SK-N-SH (cell line): ENCODE measurements at regions not wholly inside any gene's neighbourhood (a gene's known extent, or its start where the extent isn't known, plus 50 kb on each side); places are given as distances from the start of the nearest gene placed in this dataset.
"Not testable (repeated sequence)": the region's sequence is repeated elsewhere in the genome, so short reads cannot be mapped to it uniquely, and the experiment has no call there.

Source experiments
- EZH2phosphoT487 ChIP-seq: fragments of 200-600 bp; sonication (generic); IDR thresholded peaks from 2 replicates; pipeline ENCODE4 v1.6.1; 2017; ENCODE audit warnings: low read depth, mixed run types, mild to moderate bottlenecking, antibody characterized with exemption, moderate library complexity, borderline replicate concordance
- TF ChIP-seq, protein P1 (sequence below): fragments of 200-600 bp; sonication (generic); IDR thresholded peaks from 2 replicates; pipeline ENCODE4 v1.6.1; 2017; ENCODE audit warnings: antibody characterized with exemption, mild to moderate bottlenecking, moderate library complexity

DNA sequence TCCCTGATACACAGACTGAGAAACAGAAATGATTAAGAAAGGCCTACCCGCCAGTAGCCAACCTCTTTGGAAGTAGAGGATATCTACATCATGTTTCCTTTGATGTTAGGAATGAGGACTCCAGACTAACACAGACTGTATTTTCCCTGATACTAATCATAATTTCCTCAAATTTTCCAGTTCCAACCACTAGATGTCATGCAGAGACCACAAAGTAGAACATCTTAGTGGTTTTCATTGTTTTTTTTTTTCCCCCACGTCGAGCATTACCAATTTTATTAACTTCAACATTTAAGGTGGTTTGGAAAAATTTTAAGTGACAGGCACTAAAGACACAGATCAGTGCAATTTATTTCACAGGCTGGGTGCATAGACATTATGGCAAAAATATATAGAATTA, 303.6 kb downstream of the ANKRD30BL start:
- TF ChIP-seq, protein P1, sequence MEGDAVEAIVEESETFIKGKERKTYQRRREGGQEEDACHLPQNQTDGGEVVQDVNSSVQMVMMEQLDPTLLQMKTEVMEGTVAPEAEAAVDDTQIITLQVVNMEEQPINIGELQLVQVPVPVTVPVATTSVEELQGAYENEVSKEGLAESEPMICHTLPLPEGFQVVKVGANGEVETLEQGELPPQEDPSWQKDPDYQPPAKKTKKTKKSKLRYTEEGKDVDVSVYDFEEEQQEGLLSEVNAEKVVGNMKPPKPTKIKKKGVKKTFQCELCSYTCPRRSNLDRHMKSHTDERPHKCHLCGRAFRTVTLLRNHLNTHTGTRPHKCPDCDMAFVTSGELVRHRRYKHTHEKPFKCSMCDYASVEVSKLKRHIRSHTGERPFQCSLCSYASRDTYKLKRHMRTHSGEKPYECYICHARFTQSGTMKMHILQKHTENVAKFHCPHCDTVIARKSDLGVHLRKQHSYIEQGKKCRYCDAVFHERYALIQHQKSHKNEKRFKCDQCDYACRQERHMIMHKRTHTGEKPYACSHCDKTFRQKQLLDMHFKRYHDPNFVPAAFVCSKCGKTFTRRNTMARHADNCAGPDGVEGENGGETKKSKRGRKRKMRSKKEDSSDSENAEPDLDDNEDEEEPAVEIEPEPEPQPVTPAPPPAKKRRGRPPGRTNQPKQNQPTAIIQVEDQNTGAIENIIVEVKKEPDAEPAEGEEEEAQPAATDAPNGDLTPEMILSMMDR: peak; percentile 62
- TF ChIP-seq EZH2phosphoT487: not testable (repeated sequence)
